BJ (cell line): ENCODE measurements at regions not wholly inside any gene's neighbourhood (a gene's known extent, or its start where the extent isn't known, plus 50 kb on each side); places are given as distances from the start of the nearest gene placed in this dataset.

Experiments used
- CTCF ChIA-PET: fragments of 350-600 bp; formaldehyde crosslinking; extraction: SDS; loops from one replicate; lab custom pipeline; 2021; ENCODE audit warnings: antibody characterized with exemption, inconsistent platforms; lab: Yijun Ruan, JAX
- POLR2A ChIA-PET: fragments of 300-600 bp; sonication (Branson Sonifier 250); formaldehyde crosslinking; extraction: SDS; loops from one replicate; lab custom pipeline; 2021; ENCODE audit warnings: antibody characterized with exemption; lab: Charles Lee
- DNase-seq: peaks from one replicate; pipeline ENCODE4 v3.0.0-alpha.2; 2011; ENCODE audit warnings: low read depth
- H3K27me3 ChIP-seq: 2 replicates; pipeline ENCODE4 v1.6.0; 2011; ENCODE audit warnings: low read length; ENCODE audit not compliant: control insufficient read depth, insufficient read depth
- H3K36me3 ChIP-seq: 2 replicates; pipeline ENCODE4 v1.5.1; 2011; ENCODE audit warnings: low read length; ENCODE audit not compliant: control insufficient read depth, insufficient read depth
- H3K4me3 ChIP-seq: 2 replicates; pipeline ENCODE4 v1.5.1; 2011; ENCODE audit warnings: low read depth, mild to moderate bottlenecking, control low read depth, low read length
- CTCF ChIP-seq: IDR thresholded peaks from 2 replicates; pipeline ENCODE4 v1.5.1; 2011; ENCODE audit warnings: low read depth, mild to moderate bottlenecking, control low read depth, inconsistent platforms, low read length, moderate library complexity; ENCODE audit not compliant: insufficient read depth

DNA sequence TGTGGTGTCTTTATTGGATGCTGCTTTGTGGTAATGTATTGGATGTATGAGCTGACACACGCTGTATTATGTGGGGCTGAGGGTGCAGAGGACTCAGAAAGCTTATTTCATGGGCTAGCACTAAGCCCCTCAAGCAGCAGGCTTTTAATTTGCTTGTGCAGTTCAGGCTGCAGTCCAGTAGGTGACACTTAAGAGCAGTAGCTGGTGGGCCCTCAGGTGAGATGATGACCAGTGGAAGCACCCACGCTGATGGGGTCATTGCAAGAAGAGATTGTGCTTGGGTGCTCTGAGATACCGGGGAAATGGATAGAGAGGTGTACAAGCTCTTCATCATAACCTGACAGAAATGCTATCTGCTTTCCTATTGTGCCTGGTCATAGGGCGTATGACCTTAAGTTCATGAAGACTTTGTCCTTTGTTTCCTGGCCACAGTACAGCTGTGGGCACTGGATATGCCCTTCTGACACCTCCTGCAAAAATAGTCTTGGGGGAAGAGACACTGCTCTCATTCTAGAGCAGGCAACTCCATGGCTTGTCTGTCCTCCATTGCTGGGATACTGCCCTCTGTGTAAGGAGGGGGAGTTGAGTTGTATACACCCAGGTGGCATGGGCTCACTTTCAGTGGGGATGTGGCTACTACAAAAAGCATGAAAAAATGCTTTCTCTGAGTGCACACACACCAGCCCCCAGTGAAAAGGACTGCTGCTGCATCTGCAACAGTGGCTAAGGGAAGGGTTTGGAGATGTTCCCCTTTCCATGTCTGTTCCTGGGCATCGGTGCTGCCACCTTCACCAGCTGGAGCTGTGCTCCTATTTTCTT, 205.7 kb upstream of the ZSWIM2 start:
- no peak for TF ChIP-seq CTCF
- POLR2A ChIA-PET, result no interaction called here
- Histone ChIP-seq H3K4me3 (no peak overlapping the region), H3K36me3 (no peaks in the 10 kb centered on the region), H3K27me3 (no peaks in the 10 kb centered on the region)
- CTCF ChIA-PET, result interaction anchor here (0.9 kb wide), 1 partner anchor 10 kb away, joined by 4 read pairs; no protein-coding TSS in a partner anchor
- no peak for DNase-seq

GRCh38 chr2:187051350-187051749, 202.4 kb upstream of the ZSWIM2 start:
- no peak for TF ChIP-seq CTCF
- Histone ChIP-seq H3K36me3 (no peaks in the 10 kb centered on the region), H3K27me3 (no peaks in the 10 kb centered on the region), H3K4me3 (no peak overlapping the region)
- DNase-seq, result no peak
- ChIA-PET POLR2A (interaction anchor here (0.8 kb wide), 1 partner anchor 13 kb away, joined by 8 read pairs; no protein-coding TSS in a partner anchor), CTCF (no interaction called here)

DNA sequence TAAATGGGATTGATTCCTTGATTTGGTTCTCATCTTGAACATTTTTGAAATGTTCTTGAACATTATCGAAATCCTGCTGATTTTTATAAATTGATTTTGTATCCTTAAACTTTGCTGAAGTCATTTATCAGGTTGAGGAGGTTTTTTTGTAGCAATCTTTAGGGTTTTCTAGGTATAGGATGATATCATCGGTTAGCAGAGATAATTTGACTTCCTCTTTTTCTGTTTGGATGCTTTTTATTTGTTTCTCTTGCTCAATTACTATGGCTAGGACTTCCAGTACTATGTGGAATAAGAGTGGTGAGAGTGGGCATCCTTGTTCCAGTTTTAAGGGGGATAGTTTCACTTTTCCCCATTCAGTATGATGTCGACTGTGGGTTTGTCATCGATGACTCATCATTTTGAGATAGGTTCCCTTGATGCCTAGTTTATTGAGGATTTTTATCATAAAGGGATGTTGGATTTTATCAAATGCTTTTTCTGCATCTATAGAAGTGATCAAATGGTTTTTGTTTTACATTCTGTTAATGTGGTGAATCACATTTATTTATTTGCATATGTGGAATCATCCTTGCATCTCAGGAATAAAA, 201.5 kb upstream of the ZSWIM2 start:
- no peak for TF ChIP-seq CTCF
- CTCF ChIA-PET, result no interaction called here
- Histone ChIP-seq H3K4me3 (no peak overlapping the region), H3K27me3 (no peaks in the 10 kb centered on the region), H3K36me3 (no peaks in the 10 kb centered on the region)
- POLR2A ChIA-PET, result no interaction called here
- DNase-seq, result no peak

- ChIA-PET CTCF (no interaction called here), POLR2A (no interaction called here)
- H3K36me3 ChIP-seq, result no peaks in the 10 kb centered on the region
- no peak overlapping the region for H3K4me3 ChIP-seq
- DNase-seq, result no peak
- TF ChIP-seq CTCF, result no peak
- no peaks in the 10 kb centered on the region for H3K27me3 ChIP-seq
Observed at GRCh38 chr2:187037310-187037709, 188.3 kb upstream of the ZSWIM2 start.

DNA sequence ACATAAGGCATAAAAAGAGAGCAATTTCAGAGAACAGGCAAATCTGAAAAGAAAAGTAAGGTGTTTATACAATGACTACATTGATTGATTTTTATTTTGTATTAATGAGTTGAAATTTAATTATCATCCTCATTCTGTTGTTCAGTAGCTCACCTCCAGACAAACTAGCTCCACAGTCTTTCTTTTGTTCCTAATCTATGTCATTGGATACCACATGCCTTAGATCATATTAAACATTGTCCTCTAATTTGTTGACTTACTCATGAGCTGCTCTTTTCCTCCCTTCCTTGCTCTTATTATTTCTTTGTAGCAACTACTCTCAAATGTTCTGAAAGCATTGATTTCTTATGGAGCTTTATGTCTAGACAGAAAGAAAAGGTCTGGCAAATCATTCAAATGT, 185.5 kb upstream of the ZSWIM2 start:
- Histone ChIP-seq H3K27me3 (no peaks in the 10 kb centered on the region), H3K36me3 (no peaks in the 10 kb centered on the region), H3K4me3 (no peak overlapping the region)
- no peak for TF ChIP-seq CTCF
- DNase-seq, result no peak
- ChIA-PET POLR2A (no interaction called here), CTCF (no interaction called here)
